Stimulated activated CD8-positive, alpha-beta memory T cell treated with anti-CD3 and anti-CD28 coated beads, Interleukin-4, amount 100 ng/mL, for 24 hours (primary cell): ENCODE measurements at regions not wholly inside any gene's neighbourhood (a gene's known extent, or its start where the extent isn't known, plus 50 kb on each side); places are given as distances from the start of the nearest gene placed in this dataset.
"Not testable (repeated sequence)": the region's sequence is repeated elsewhere in the genome, so short reads cannot be mapped to it uniquely, and the experiment has no call there.

Experiments
- DNase-seq: peaks from one replicate; pipeline ENCODE4 v3.0.0-alpha.2; 2020; ENCODE audit warnings: low read depth

- DNase-seq = no peak
These were observed 499.8 kb upstream of the CDH11 start for GRCh38 chr16:65621640-65622039.

DNA sequence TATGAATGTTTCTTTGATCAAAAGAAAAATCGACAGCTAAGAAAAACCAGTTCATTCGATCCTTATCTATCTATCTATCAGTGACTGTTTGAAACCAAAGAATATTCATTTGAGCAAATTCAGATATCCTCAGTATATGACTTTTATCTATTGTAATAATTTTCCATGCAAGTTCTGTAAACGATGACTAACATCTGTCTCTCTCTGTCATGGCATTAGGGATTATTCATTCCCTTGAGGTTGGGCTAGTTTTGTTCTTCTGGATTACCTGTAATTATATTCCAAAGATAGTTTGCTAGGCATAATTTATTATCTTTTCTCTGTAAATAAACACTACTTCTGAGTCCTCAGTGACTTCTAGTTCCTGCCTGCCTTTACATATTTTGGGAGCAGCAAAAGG lies 497.7 kb upstream of the CDH11 start:
- DNase-seq = no peak

GRCh38 chr16:65618931-65619330 lies 497.1 kb upstream of the CDH11 start:
- DNase-seq = no peak

DNA sequence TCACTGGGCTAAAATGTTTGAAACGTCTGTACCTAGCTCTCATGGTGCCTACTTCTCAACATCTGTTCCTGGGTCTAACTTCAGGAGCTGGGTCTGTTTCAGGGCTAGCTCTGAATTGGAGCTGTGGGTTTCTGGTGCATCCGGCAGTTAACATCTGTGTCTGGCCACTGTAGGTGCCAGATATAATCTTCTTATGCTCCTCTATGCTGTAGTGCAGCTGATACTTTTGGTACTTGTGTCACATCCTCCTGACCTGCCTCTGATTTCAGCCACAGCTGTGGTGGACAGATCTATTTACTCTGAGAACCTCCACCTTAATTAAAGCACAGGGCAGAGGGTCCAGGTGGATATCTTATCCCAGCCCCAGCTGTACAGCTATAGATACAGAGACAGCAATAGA lies 496.5 kb upstream of the CDH11 start:
- no peak for DNase-seq

DNA sequence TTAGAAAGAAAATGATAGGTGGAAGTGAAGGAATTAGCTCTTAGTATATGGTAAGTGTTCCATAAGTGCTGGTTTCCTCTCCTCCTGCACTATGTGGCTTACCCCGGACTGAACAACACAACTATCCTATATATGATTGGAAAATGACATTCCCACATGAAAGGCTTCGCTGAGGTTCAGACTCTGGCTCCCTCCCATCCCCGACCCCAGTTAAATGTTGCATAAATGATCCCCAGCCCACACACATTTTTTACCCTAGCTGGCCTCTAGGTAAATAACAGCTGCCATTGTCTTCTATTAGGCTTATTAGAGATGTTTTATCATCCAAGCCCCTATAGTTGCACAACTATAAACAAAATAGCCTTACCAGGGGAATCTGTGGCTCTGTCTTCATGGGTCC lies 495.6 kb upstream of the CDH11 start:
- DNase-seq = no peak

GRCh38 chr16:65608455-65608854 lies 486.6 kb upstream of the CDH11 start:
- no peak for DNase-seq

GRCh38 chr16:65604771-65605170 lies 482.9 kb upstream of the CDH11 start:
- no peak for DNase-seq

GRCh38 chr16:65601781-65602180 lies 479.9 kb upstream of the CDH11 start:
- no peak for DNase-seq

GRCh38 chr16:65600629-65601028 lies 478.8 kb upstream of the CDH11 start:
- no peak for DNase-seq

DNA sequence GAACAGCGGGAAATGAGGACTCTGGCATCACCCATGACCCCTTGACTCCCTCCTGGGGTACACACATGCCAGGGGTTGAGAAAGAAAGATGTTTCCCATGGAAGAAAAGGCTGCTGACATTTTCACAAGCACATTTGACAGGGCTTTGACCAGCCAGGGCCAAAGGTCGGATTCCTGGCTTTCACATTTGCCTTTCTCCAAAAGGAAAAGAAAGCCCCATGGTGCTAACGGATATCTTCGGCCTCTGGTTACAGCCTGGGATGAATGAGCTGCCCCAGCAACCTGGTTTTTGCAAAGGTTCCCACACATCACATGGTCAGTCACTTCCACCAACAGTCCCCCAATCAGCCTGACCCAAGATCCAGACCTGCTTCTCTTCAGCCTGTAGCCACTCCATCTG lies 478.2 kb upstream of the CDH11 start:
- no peak for DNase-seq

DNA sequence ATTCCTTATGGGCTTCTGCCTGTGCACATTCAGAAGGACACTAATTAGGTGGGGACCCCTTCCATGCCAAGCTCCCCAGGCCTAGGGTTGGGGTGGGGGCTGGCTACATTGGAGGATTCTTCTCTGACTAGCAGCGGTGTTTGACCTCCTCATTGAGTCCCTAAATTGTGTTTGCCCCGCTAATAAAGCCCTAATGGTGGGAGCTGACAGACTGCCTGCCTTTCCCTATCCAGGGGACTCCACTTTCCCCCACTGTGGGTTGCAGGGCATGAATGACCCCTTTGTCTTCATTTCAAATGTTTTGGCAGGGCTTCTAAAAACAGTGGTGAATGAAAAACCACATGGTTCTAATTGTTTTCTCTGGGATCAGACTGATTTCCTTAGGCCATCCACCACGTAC lies 476.8 kb upstream of the CDH11 start:
- DNase-seq = no peak

GRCh38 chr16:65583498-65583897 lies 461.6 kb upstream of the CDH11 start:
- DNase-seq = no peak

DNA sequence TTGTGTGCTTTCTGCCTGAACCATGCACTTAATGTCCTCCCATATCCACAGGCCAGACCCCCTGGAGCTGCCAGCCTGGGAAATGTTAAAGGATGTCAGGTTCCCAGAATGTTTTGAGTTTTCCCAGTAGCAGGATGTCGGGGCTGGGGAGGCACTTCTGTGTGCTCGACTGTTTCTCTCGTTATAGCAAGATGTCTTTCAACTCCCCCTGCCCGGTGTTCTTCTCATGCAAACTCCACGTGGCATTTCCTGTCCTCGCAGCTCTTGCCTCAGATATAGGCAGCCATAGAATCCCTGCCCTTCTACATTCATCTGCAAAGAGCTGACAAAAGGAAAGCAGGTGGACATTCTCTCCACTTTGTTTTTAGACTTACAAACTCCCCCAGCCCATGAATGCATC lies 457.2 kb upstream of the CDH11 start:
- no peak for DNase-seq

DNA sequence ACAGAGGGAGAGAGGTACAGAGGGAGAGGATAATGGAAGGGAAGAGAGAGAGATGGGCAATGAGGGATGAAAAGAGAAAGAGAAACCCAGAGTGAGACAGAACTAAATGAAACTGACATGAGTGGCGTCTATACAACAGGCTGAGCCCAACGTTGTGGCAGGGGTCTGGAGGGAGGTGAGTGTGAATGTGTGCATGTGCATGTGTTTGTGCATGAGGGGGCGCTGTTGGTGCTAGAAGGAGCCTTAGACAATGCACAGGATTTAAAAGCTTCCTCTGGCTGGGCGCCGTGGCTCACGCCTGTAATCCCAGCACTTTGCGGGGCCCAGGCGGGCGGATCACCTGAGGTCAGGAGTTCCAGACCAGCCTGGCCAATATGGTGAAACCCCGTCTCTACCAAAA lies 454.8 kb upstream of the CDH11 start:
- no peak for DNase-seq

GRCh38 chr16:65576139-65576538 lies 454.3 kb upstream of the CDH11 start:
- DNase-seq = no peak

GRCh38 chr16:65574326-65574966 lies 452.6 kb upstream of the CDH11 start:
- DNase-seq = no peak

DNA sequence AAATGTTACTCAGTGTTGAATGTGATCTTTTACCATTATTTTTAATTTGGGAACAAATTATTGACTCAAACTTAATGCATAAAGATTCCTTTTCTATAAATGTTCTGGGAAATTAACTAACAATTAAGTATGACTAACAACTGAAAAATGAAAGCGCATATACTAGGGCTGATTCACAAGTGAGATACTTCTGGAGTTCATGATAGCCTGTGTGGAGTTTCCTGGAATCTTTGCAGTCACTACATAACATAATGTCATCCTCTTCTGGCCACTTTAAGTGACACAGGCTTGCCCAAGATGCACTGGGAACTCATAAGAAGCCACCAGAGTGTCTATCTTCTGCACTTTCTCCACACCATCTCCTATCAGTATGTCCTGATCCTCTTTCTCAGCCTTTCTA lies 450.3 kb upstream of the CDH11 start:
- DNase-seq = no peak

DNA sequence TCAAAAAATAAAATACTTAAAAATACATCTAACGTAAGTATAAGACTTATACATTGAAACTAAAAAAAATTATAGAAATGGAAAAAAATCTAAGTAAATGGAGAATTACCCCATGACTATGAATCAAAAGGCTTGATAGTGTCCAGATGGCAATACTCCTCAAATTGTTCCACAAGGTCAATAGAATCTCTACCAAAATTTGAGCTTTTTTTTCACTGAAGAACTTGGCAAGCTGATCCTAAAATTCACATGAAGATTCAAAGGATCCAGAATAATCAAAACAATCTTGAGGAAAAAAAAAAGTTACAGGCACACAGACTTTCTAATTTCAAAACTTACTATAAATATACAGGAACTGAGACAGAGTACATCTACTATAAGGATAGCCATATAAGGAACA lies 448.4 kb upstream of the CDH11 start:
- DNase-seq = no peak

DNA sequence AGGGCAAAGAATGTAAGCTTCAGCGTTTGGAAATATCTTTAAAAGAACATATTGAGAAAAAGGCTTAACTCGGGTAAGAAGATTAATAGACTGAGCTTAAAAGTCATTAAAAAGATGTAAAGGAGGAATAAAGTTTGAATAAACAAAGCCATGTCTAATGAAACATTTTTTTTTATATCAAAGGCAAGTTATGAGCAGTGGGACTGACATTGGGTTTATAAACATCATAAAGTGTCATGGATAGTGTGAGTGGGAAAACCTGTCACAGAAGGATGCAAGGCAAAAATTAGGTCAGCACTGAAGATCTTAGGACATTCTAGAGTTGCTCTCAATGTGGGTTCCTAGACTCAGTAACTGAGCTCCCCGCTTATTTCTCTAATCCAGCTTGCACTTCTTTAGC lies 438.0 kb upstream of the CDH11 start:
- no peak for DNase-seq

DNA sequence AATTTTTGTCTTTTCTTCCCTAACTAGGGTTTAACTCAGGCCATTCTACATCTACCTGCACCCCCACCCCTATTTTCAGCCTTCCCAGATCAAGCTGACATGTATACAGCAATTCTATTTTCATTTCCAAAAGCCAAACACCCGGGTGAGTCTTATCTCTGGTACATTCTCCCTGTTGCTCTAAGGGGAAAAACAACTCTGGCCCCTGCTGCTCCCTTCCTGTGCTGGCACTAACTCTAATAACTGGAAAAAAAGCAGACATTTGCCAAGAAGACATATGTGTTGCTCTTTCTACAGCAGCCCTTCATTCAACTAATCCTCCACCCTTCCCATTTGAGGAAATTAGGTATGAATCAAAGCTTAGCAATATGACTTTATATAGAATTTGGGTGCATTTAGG lies 427.8 kb upstream of the CDH11 start:
- DNase-seq = not testable (repeated sequence)

DNA sequence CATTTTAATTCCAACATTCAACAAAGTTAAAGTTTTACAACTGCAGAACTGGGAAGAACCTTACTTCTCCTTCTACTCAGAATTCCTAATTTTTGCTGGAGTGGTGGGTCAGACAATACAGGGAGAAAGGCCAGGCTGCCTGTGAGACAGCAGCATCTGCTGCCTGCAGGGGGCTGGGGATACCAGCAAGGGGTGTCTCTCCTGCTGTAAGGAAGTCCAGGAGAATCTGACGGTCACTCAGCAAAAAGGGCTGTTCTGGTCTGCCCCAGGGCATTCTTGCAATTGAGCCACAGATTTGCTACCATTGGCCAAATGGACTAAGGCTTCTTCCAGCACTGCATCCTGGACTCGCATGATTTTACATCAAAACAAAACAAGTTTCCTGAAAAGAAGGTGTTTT lies 426.6 kb upstream of the CDH11 start:
- DNase-seq = no peak

DNA sequence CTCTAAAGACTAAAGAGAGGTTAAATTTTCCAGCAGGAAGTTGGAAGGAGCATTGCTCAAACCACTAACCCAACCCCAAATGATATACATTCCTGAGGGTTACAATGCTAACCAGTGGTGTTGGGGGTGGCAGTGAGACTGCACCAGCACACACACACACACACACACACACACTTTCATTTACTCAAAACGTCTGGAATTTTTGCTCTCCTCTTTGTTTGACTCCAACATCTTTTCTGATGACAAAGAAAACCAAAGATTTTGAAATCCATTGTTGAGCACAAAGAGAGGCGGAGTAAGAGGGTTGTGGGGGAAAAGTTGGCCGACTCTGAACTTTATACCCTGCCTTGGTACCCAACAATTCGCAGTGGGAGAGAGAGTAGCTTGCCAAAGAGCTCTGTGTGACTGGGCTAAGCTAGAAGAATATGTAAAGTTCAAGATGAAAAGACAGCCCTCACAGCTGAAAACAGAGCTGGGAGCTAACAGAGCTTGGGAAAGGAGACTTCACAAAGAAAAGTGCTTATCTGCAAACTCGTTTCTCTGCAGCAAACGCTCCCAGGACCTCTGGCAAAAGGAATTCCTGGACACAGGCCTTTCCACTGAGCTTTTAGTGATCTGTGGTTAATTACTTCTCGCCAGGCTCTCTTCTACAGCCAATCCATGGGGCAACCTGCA lies 426.0 kb upstream of the CDH11 start:
- DNase-seq = no peak

GRCh38 chr16:65546353-65546791 lies 424.5 kb upstream of the CDH11 start:
- no peak for DNase-seq

- DNase-seq = no peak
These were observed 423.6 kb upstream of the CDH11 start for GRCh38 chr16:65545413-65545956.
